Keratinocyte (primary cell): ENCODE measurements at regions not wholly inside any gene's neighbourhood (a gene's known extent, or its start where the extent isn't known, plus 50 kb on each side); places are given as distances from the start of the nearest gene placed in this dataset.

Source experiments
- DNase-seq: peaks from one replicate; pipeline ENCODE4 v3.0.0-alpha.2; 2011; ENCODE audit warnings: low read depth, missing footprints, low spot score
- FAIRE-seq: peaks from 2 replicates; lab custom pipeline; 2011; peaks lifted over from hg19 to GRCh38; lab: Jason Lieb, UNC
- H2AFZ ChIP-seq: 2 replicates; pipeline ENCODE4 v1.6.0; 2012; ENCODE audit warnings: low read length, control low read depth, inconsistent platforms; ENCODE audit not compliant: control insufficient read depth
- H3K27ac ChIP-seq: 2 replicates; pipeline ENCODE4 v1.5.1; 2011; ENCODE audit warnings: low read length; ENCODE audit not compliant: control insufficient read depth, insufficient read depth
- H3K27me3 ChIP-seq: 3 replicates; pipeline ENCODE4 v1.6.0; 2011; ENCODE audit warnings: low read length; ENCODE audit not compliant: control insufficient read depth, insufficient read depth; ENCODE audit errors: extremely low read depth
- H3K36me3 ChIP-seq, 2 experiments: 2 replicates in 1 of 2; 3 replicates in 1 of 2; pipeline ENCODE4 v1.5.1; 2011; ENCODE audit warnings: low read length in 2 of 2, mild to moderate bottlenecking in 1 of 2; ENCODE audit not compliant: control insufficient read depth in 2 of 2, insufficient read depth in 2 of 2; ENCODE audit errors: extremely low read depth in 1 of 2
- H3K4me1 ChIP-seq: 3 replicates; pipeline ENCODE4 v1.5.1; 2011; ENCODE audit warnings: low read length; ENCODE audit not compliant: control insufficient read depth, insufficient read depth; ENCODE audit errors: extremely low read depth
- H3K4me2 ChIP-seq: 3 replicates; pipeline ENCODE4 v1.6.0; 2011; ENCODE audit warnings: low read depth, low read length; ENCODE audit not compliant: control insufficient read depth, insufficient read depth; ENCODE audit errors: extremely low read depth
- H3K4me3 ChIP-seq, 3 experiments: fragments of 200-600 bp in 1 of 3; sonication (generic) in 1 of 3; 2 replicates in 2 of 3; 3 replicates in 1 of 3; pipeline ENCODE4 v1.5.1; 2011 to 2016; ENCODE audit warnings: low read length in 3 of 3, mild to moderate bottlenecking in 3 of 3, control low read depth in 2 of 3, inconsistent platforms in 1 of 3, low read depth in 1 of 3, mixed read lengths in 1 of 3, mixed run types in 1 of 3, moderate library complexity in 1 of 3; ENCODE audit not compliant: control insufficient read depth in 2 of 3, insufficient read depth in 2 of 3; ENCODE audit errors: extremely low read depth in 1 of 3
- H3K79me2 ChIP-seq: 2 replicates; pipeline ENCODE4 v1.6.0; 2012; ENCODE audit warnings: low read length; ENCODE audit not compliant: control insufficient read depth, insufficient read depth
- H3K9ac ChIP-seq: 3 replicates; pipeline ENCODE4 v1.6.0; 2011; ENCODE audit warnings: low read length; ENCODE audit not compliant: control insufficient read depth, insufficient read depth; ENCODE audit errors: extremely low read depth
- H3K9me1 ChIP-seq: 3 replicates; pipeline ENCODE4 v1.6.0; 2011; ENCODE audit warnings: low read length; ENCODE audit not compliant: control insufficient read depth, insufficient read depth; ENCODE audit errors: extremely low read depth
- H3K9me3 ChIP-seq: 2 replicates; pipeline ENCODE4 v1.5.1; 2012; ENCODE audit warnings: low read depth, low read length; ENCODE audit not compliant: control insufficient read depth
- H4K20me1 ChIP-seq: 3 replicates; pipeline ENCODE4 v1.6.0; 2011; ENCODE audit warnings: low read length; ENCODE audit not compliant: control insufficient read depth, insufficient read depth; ENCODE audit errors: extremely low read depth
- EZH2 ChIP-seq: IDR thresholded peaks from one replicate; pipeline ENCODE4 v1.6.1; 2012; ENCODE audit warnings: inconsistent platforms, mild to moderate bottlenecking, low read length, moderate library complexity
- dilution Hi-C: fragments of 300-500 bp; cut with MboI; formaldehyde crosslinking; loops from one replicate; pipeline ENCODE4 v1.7.0; 2020; ENCODE audit warnings: low sequenced_read_pairs; ENCODE audit not compliant: extremely low pct_ligation_motif_present
- TF ChIP-seq, protein P1 (sequence below), 3 experiments: IDR thresholded peaks in 1 of 3; conservative IDR thresholded peaks in 1 of 3; optimal IDR thresholded peaks in 1 of 3; 2 replicates in 2 of 3; 3 replicates in 1 of 3; pipeline versions ENCODE3 to v1.5.1; 2011; ENCODE audit warnings: low read length in 3 of 3, mild to moderate bottlenecking in 3 of 3, moderate library complexity in 2 of 3, control low read depth in 1 of 3, inconsistent platforms in 1 of 3; ENCODE audit not compliant: insufficient read depth in 2 of 3; ENCODE audit errors: extremely low read depth in 1 of 3

GRCh38 chr2:14915983-14916382, 283.5 kb downstream of the LRATD1 start:
- Histone ChIP-seq H3K4me3 (no peak overlapping the region), H3K9me3 (no peaks in the 10 kb centered on the region), H3K36me3 (no peaks in the 10 kb centered on the region), H2AFZ (no peak overlapping the region), H3K9me1 (no peaks in the 10 kb centered on the region), H3K79me2 (no peaks in the 10 kb centered on the region), H3K4me2 (no peak overlapping the region), H3K4me1 (no peaks in the 10 kb centered on the region), H3K27ac (no peak overlapping the region), H3K9ac (no peak overlapping the region), H4K20me1 (no peaks in the 10 kb centered on the region), H3K27me3 (no peaks in the 10 kb centered on the region)
- FAIRE-seq (no peak), DNase-seq (no peak)
- dilution Hi-C loops = no loop called here
- TF ChIP-seq, protein P1, sequence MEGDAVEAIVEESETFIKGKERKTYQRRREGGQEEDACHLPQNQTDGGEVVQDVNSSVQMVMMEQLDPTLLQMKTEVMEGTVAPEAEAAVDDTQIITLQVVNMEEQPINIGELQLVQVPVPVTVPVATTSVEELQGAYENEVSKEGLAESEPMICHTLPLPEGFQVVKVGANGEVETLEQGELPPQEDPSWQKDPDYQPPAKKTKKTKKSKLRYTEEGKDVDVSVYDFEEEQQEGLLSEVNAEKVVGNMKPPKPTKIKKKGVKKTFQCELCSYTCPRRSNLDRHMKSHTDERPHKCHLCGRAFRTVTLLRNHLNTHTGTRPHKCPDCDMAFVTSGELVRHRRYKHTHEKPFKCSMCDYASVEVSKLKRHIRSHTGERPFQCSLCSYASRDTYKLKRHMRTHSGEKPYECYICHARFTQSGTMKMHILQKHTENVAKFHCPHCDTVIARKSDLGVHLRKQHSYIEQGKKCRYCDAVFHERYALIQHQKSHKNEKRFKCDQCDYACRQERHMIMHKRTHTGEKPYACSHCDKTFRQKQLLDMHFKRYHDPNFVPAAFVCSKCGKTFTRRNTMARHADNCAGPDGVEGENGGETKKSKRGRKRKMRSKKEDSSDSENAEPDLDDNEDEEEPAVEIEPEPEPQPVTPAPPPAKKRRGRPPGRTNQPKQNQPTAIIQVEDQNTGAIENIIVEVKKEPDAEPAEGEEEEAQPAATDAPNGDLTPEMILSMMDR (optimal IDR thresholded peaks at IDR 0.05 in 1 of 3, IDR thresholded peaks at IDR 0.05 in 1 of 3, conservative IDR thresholded peaks at IDR 0.05 in 1 of 3; ENCODE audit: extremely low read depth in 1 of 3, insufficient read depth in 2 of 3, low read length in 3 of 3) = no peak
- TF ChIP-seq EZH2 = no peak

DNA sequence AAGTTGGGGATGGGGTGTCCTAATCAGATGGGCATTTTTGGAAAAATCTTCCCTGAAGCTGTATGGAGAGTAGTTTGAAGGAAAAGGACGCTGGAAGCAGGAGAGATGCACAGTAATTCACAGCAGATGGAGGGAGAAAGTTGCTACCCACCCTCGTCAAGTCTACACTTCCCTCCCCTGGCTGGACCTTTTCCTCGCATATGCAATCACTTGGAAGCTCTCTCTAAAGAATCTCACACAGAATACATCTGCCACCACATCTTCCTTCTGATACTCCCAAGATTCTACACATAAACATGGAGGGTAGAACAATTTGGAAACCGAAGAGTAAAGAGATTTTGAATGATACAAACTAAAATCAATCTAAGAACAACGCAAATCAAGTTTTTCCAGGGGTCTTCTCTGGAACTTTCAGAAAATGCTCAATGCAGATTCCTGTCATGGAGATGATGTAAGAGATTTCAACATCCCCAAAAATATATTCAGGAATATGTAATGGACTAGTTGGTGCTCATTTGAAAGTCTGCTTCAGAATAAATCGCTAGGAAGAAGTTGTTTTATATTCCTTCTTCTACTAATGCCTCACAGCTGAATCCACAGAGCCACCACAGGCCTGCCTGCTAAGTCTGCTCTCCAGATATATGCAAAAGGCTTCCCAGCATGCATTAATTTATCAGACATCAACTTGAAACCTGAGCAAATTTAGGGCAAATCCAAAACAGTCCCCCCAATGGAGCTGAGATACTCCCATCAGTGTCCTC, 291.5 kb downstream of the LRATD1 start:
- Histone ChIP-seq H3K4me2 (no peak overlapping the region), H3K27me3 (no peaks in the 10 kb centered on the region), H3K4me3 (no peak overlapping the region), H3K4me1 (no peaks in the 10 kb centered on the region), H3K9ac (no peak overlapping the region), H3K79me2 (no peaks in the 10 kb centered on the region), H3K27ac (no peak overlapping the region), H3K36me3 (no peaks in the 10 kb centered on the region), H3K9me3 (no peaks in the 10 kb centered on the region), H2AFZ (no peak overlapping the region), H3K9me1 (no peaks in the 10 kb centered on the region), H4K20me1 (no peaks in the 10 kb centered on the region)
- FAIRE-seq (no peak), DNase-seq (no peak)
- no peak for TF ChIP-seq EZH2
- TF ChIP-seq, protein P1 (optimal IDR thresholded peaks at IDR 0.05 in 1 of 3, IDR thresholded peaks at IDR 0.05 in 1 of 3, conservative IDR thresholded peaks at IDR 0.05 in 1 of 3; ENCODE audit: extremely low read depth in 1 of 3, insufficient read depth in 2 of 3, low read length in 3 of 3) = no peak
- dilution Hi-C loops = no loop called here
